B cell (primary cell): ENCODE measurements at regions not wholly inside any gene's neighbourhood (a gene's known extent, or its start where the extent isn't known, plus 50 kb on each side); places are given as distances from the start of the nearest gene placed in this dataset.

Experiments
- ATAC-seq: fragments of 200-7000 bp; cut with Tn5 transposase; one replicate; pipeline ENCODE4 v1.10.0; 2021; ENCODE audit warnings: low read depth, mild to moderate bottlenecking, moderate number of reproducible peaks, moderate library complexity
- CTCF ChIA-PET: fragments of 350-600 bp; sonication (Branson Sonifier 250); formaldehyde crosslinking; loops from one replicate; lab custom pipeline; 2021; ENCODE audit warnings: antibody characterized with exemption, inconsistent platforms; lab: Charles Lee
- POLR2A ChIA-PET: fragments of 350-600 bp; sonication (Branson Sonifier 250); formaldehyde crosslinking; loops from one replicate; lab custom pipeline; 2021; ENCODE audit warnings: antibody characterized with exemption; lab: Charles Lee
- DNase-seq: peaks from one replicate; pipeline ENCODE4 v3.0.0; 2013
- H2AFZ ChIP-seq: 2 replicates; pipeline ENCODE4 v1.6.1; 2012; ENCODE audit warnings: mild to moderate bottlenecking, low read depth, low read length; ENCODE audit not compliant: insufficient read depth, poor library complexity, severe bottlenecking
- H3K27ac ChIP-seq, 2 donors: 1 replicate in 1 of 2; 2 replicates in 1 of 2; pipeline ENCODE4 v1.5.1; 2012 to 2013; ENCODE audit warnings: low read length in 2 of 2, mild to moderate bottlenecking in 2 of 2, moderate library complexity in 1 of 2
- H3K27me3 ChIP-seq, 4 experiments: fragments of 200-600 bp in 1 of 4; sonication (generic) in 1 of 4; replicated peaks in 1 of 4; 1 replicate in 2 of 4; 2 replicates in 2 of 4; pipeline versions ENCODE4 v1.6.1 to v1.7.0; 2013 to 2016; ENCODE audit warnings: low read length in 3 of 4, mild to moderate bottlenecking in 2 of 4, mixed read lengths in 1 of 4, moderate library complexity in 1 of 4; ENCODE audit not compliant: insufficient read depth in 4 of 4, control insufficient read depth in 3 of 4; ENCODE audit errors: control extremely low read depth in 1 of 4
- H3K36me3 ChIP-seq, 2 experiments: replicated peaks in 1 of 2; 1 replicate in 1 of 2; 2 replicates in 1 of 2; pipeline versions ENCODE4 v1.6.1 to v1.7.1; 2013; ENCODE audit warnings: low read length in 1 of 2; ENCODE audit not compliant: insufficient read depth in 2 of 2, control insufficient read depth in 1 of 2; ENCODE audit errors: control extremely low read depth in 1 of 2, extremely low read depth in 1 of 2
- H3K4me1 ChIP-seq, 2 donors: fragments of 200-600 bp in 1 of 2; sonication (generic) in 1 of 2; 1 replicate in 1 of 2; 2 replicates in 1 of 2; pipeline versions ENCODE4 v1.5.1 to v1.6.1; 2013 to 2017; ENCODE audit warnings: low read length in 2 of 2; ENCODE audit not compliant: control insufficient read depth in 2 of 2, insufficient read depth in 2 of 2
- H3K4me2 ChIP-seq: replicated peaks from 2 replicates; pipeline ENCODE3; 2012; ENCODE audit warnings: mild to moderate bottlenecking, low read depth, low read length; ENCODE audit not compliant: poor library complexity, severe bottlenecking
- H3K4me3 ChIP-seq, 5 experiments: fragments of 200-600 bp in 1 of 5; sonication (generic) in 1 of 5; 1 replicate in 3 of 5; 2 replicates in 2 of 5; pipeline versions ENCODE4 v1.5.1 to v1.7.0; 2011 to 2016; ENCODE audit warnings: low read length in 4 of 5, mild to moderate bottlenecking in 4 of 5, low read depth in 2 of 5, control low read depth in 1 of 5, moderate library complexity in 1 of 5; ENCODE audit not compliant: insufficient read depth in 1 of 5; ENCODE audit errors: control extremely low read depth in 1 of 5, extremely low read depth in 1 of 5
- H3K79me2 ChIP-seq: fragments of 200-600 bp; sonication (generic); one replicate; pipeline ENCODE4 v1.6.0; 2016; ENCODE audit warnings: low read length; ENCODE audit not compliant: control insufficient read depth, insufficient read depth
- H3K9ac ChIP-seq: fragments of 200-600 bp; sonication (generic); 2 replicates; pipeline ENCODE4 v1.6.1; 2017; ENCODE audit warnings: mild to moderate bottlenecking, low read length, moderate library complexity
- H3K9me3 ChIP-seq, 3 donors: one replicate each; pipeline versions ENCODE4 v1.6.1 to v1.7.1; 2013; ENCODE audit warnings: low read length in 2 of 3; ENCODE audit not compliant: control insufficient read depth in 2 of 3, insufficient read depth in 1 of 3; ENCODE audit errors: control extremely low read depth in 1 of 3
- H4K20me1 ChIP-seq: 2 replicates; pipeline ENCODE4 v1.6.0; 2012; ENCODE audit warnings: mild to moderate bottlenecking, low read length; ENCODE audit not compliant: insufficient read depth, control insufficient read depth, poor library complexity, severe bottlenecking
- H3K27ac Mint-ChIP-seq: one replicate; pipeline ENCODE4 v1.8.0; 2021; ENCODE audit warnings: mixed read lengths
- H3K27me3 Mint-ChIP-seq: one replicate; pipeline ENCODE4 v1.8.0; 2021; ENCODE audit warnings: mixed read lengths
- H3K4me1 Mint-ChIP-seq: one replicate; pipeline ENCODE4 v1.8.0; 2021; ENCODE audit warnings: mixed read lengths
- H3K4me3 Mint-ChIP-seq: one replicate; pipeline ENCODE4 v1.8.0; 2021; ENCODE audit warnings: mixed read lengths
- H3K9me3 Mint-ChIP-seq: one replicate; pipeline ENCODE4 v1.8.0; 2022; ENCODE audit warnings: mixed read lengths; ENCODE audit not compliant: insufficient read depth
- CTCF ChIP-seq: fragments of 200-600 bp; IDR thresholded peaks from one replicate; pipeline ENCODE4 v1.8.0; 2022; ENCODE audit warnings: antibody characterized with exemption, mild to moderate bottlenecking
- EZH2 ChIP-seq: IDR thresholded peaks from 2 replicates; pipeline ENCODE4 v1.6.1; 2012; ENCODE audit warnings: borderline replicate concordance, low read depth, mild to moderate bottlenecking, moderate library complexity, low read length; ENCODE audit not compliant: insufficient read depth, poor library complexity, severe bottlenecking
- WGBS: methylation state at CpG from one replicate; pipeline ENCODE4 v1.1.5; 2013; ENCODE audit warnings: missing lambda C conversion rate; ENCODE audit not compliant: insufficient coverage; 5-methylcytosine and 5-hydroxymethylcytosine counted together
- intact Hi-C: fragments of 100-400 bp; cut with micrococcal nuclease; formaldehyde crosslinking; loops from one replicate; pipeline ENCODE4 v1.10.0; 2022

GRCh38 chr6:160930547-160931377 is 60.8 kb upstream of the MAP3K4 start:
- H3K4me2 ChIP-seq = peak overlapping the region; percentile 53
- H3K9ac ChIP-seq = no peak overlapping the region
- TF ChIP-seq EZH2 = no peak
- peak; percentile 75 for TF ChIP-seq CTCF
- peaks cover 0 to 19% (median 6%) of the 10 kb centered on the region in 4 experiments for H3K27me3 ChIP-seq
- peak overlapping the region; percentile 43 for H3K4me3 Mint-ChIP-seq
- peaks cover 3 to 6% of the 10 kb centered on the region in 2 donors for H3K4me1 ChIP-seq
- H3K27ac ChIP-seq = no peak overlapping the region
- intact Hi-C loops = loop anchor here (5.0 kb wide), 1 partner anchor 342 kb away; the partner anchor contains the start of gene AGPAT4
- H3K9me3 ChIP-seq = no peaks in the 10 kb centered on the region
- no peaks in the 10 kb centered on the region for H4K20me1 ChIP-seq
- ChIA-PET POLR2A (no interaction called here), CTCF (interaction anchor here (0.6 to 11.5 kb wide), 9 partner anchors 9 to 443 kb away, joined by 3 to 252 read pairs (median 6); partner anchors contain the start of gene MAP3K4)
- no peak overlapping the region for H3K27ac Mint-ChIP-seq
- H3K27me3 Mint-ChIP-seq = peaks cover 45% of the 10 kb centered on the region
- peak; percentile 52 for DNase-seq
- no peaks in the 10 kb centered on the region for H3K36me3 ChIP-seq
- WGBS = 10% methylated on average over 49 of the region's 50 CpGs
- ATAC-seq = no peak
- H3K4me3 ChIP-seq = no peak overlapping the region
- H3K79me2 ChIP-seq = no peaks in the 10 kb centered on the region
- peaks cover 6% of the 10 kb centered on the region for H3K4me1 Mint-ChIP-seq
- peak overlapping the region; percentile 38 for H2AFZ ChIP-seq
- no peaks in the 10 kb centered on the region for H3K9me3 Mint-ChIP-seq
